SK-N-SH (cell line): ENCODE measurements at regions not wholly inside any gene's neighbourhood (a gene's known extent, or its start where the extent isn't known, plus 50 kb on each side); places are given as distances from the start of the nearest gene placed in this dataset.
A peak's percentile ranks its signal among the peaks of the same experiment; 100 is the strongest.

ENCODE experiments used
- CTCF ChIA-PET: fragments of 300-600, 350-600 bp; formaldehyde crosslinking; extraction: SDS; loops from one replicate; lab custom pipeline; 2021; lab: Yijun Ruan, JAX
- POLR2A ChIA-PET: fragments of 350-600 bp; sonication (Branson Sonifier 250); formaldehyde crosslinking; extraction: SDS; loops from one replicate; lab custom pipeline; 2020; ENCODE audit warnings: antibody characterized with exemption, inconsistent platforms; lab: Yijun Ruan, JAX
- DNase-seq: peaks from one replicate; pipeline ENCODE4 v3.0.0; 2012
- H2AFZ ChIP-seq: fragments of 200-600 bp; sonication (generic); 2 replicates; pipeline ENCODE4 v1.8.1; 2016; ENCODE audit warnings: antibody characterized with exemption, mild to moderate bottlenecking, low read depth
- H3F3A ChIP-seq: fragments of 200-600 bp; sonication (generic); replicated peaks from 2 replicates; pipeline ENCODE3; 2016; ENCODE audit warnings: antibody characterized with exemption, mild to moderate bottlenecking; ENCODE audit not compliant: insufficient read depth
- H3K27ac ChIP-seq, 2 experiments: fragments of 200-500 bp in 1 of 2; fragments of 200-600 bp in 1 of 2; sonication (Bioruptor generic) in 1 of 2; sonication (generic), shearing (Covaris generic) in 1 of 2; 2 replicates each; pipeline versions ENCODE4 v1.5.1 to v1.6.1; 2014 to 2016; ENCODE audit warnings: low read depth in 2 of 2, inconsistent platforms in 1 of 2, low read length in 1 of 2, mild to moderate bottlenecking in 1 of 2, mixed read lengths in 1 of 2
- H3K27me3 ChIP-seq: fragments of 200-600 bp; sonication (generic), shearing (Covaris generic); 2 replicates; pipeline ENCODE4 v1.6.1; 2016; ENCODE audit warnings: mixed run types; ENCODE audit not compliant: insufficient read depth
- H3K36me3 ChIP-seq, 2 experiments: fragments of 200-500 bp in 1 of 2; fragments of 200-600 bp in 1 of 2; sonication (Bioruptor generic) in 1 of 2; sonication (generic) in 1 of 2; replicated peaks in 1 of 2; 2 replicates each; pipeline versions ENCODE3 to v1.5.1; 2014 to 2016; ENCODE audit warnings: low read length in 1 of 2, mild to moderate bottlenecking in 1 of 2; ENCODE audit not compliant: insufficient read depth in 2 of 2, control insufficient read depth in 1 of 2
- H3K4me1 ChIP-seq, 2 experiments: fragments of 200-500 bp in 1 of 2; fragments of 200-600 bp in 1 of 2; sonication (Bioruptor generic) in 1 of 2; sonication (generic), shearing (Covaris generic) in 1 of 2; 2 replicates each; pipeline versions ENCODE4 v1.5.1 to v1.6.1; 2014 to 2016; ENCODE audit warnings: low read depth in 1 of 2, low read length in 1 of 2, mixed run types in 1 of 2; ENCODE audit not compliant: insufficient read depth in 2 of 2, control insufficient read depth in 1 of 2
- H3K4me2 ChIP-seq: fragments of 200-600 bp; sonication (generic), shearing (Covaris generic); 2 replicates; pipeline ENCODE4 v1.6.1; 2017; ENCODE audit warnings: mixed run types
- H3K4me3 ChIP-seq, 2 experiments: fragments of 200-500 bp in 1 of 2; fragments of 200-600 bp in 1 of 2; sonication (Bioruptor generic) in 1 of 2; sonication (generic), shearing (Covaris generic) in 1 of 2; 2 replicates each; pipeline versions ENCODE4 v1.5.1 to v1.8.1; 2014 to 2016; ENCODE audit warnings: low read depth in 2 of 2, inconsistent platforms in 1 of 2, low read length in 1 of 2, mild to moderate bottlenecking in 1 of 2, mixed read lengths in 1 of 2, moderate library complexity in 1 of 2
- H3K79me2 ChIP-seq: fragments of 200-600 bp; sonication (generic); 2 replicates; pipeline ENCODE4 v1.8.1; 2017; ENCODE audit warnings: mild to moderate bottlenecking; ENCODE audit not compliant: insufficient read depth
- H3K9ac ChIP-seq: fragments of 200-600 bp; sonication (generic); 2 replicates; pipeline ENCODE4 v1.6.1; 2017; ENCODE audit warnings: mixed run types
- H3K9me2 ChIP-seq: fragments of 200-600 bp; sonication (generic); 2 replicates; pipeline ENCODE4 v1.6.1; 2017; ENCODE audit warnings: mixed run types
- H3K9me3 ChIP-seq: fragments of 200-600 bp; sonication (generic); 2 replicates; pipeline ENCODE4 v1.6.1; 2017; ENCODE audit warnings: mixed run types, mild to moderate bottlenecking, moderate library complexity
- H4K20me1 ChIP-seq: fragments of 200-600 bp; sonication (generic); 2 replicates; pipeline ENCODE4 v1.6.1; 2017; ENCODE audit warnings: mild to moderate bottlenecking, mixed run types; ENCODE audit not compliant: insufficient read depth
- CHD2 ChIP-seq: fragments of 150-350 bp; IDR thresholded peaks from 2 replicates; pipeline ENCODE4 v1.6.1; 2018; ENCODE audit warnings: low read length; ENCODE audit not compliant: partially characterized antibody
- ELF1 ChIP-seq: IDR thresholded peaks from 2 replicates; pipeline ENCODE4 v1.4.0; 2012
- EP300 ChIP-seq, 2 experiments: IDR thresholded peaks; 2 replicates each; pipeline versions ENCODE4 v1.4.0 to v1.6.1; 2012; ENCODE audit warnings: borderline replicate concordance in 1 of 2, low read depth in 1 of 2, low read length in 1 of 2
- EZH2phosphoT487 ChIP-seq: fragments of 200-600 bp; sonication (generic); IDR thresholded peaks from 2 replicates; pipeline ENCODE4 v1.6.1; 2017; ENCODE audit warnings: low read depth, mixed run types, mild to moderate bottlenecking, antibody characterized with exemption, moderate library complexity, borderline replicate concordance
- FOSL2 ChIP-seq: IDR thresholded peaks from 2 replicates; pipeline ENCODE4 v1.4.0; 2012; ENCODE audit warnings: low read depth, mild to moderate bottlenecking, moderate library complexity, borderline replicate concordance
- FOXJ3 ChIP-seq: sonication (generic); formaldehyde crosslinking; IDR thresholded peaks from 2 replicates; pipeline ENCODE4 v1.5.1; 2020; ENCODE audit warnings: mild to moderate bottlenecking, missing genetic modification reagents
- FOXM1 ChIP-seq: IDR thresholded peaks from 2 replicates; pipeline ENCODE4 v1.4.0; 2012; ENCODE audit warnings: low read depth, mild to moderate bottlenecking
- JUND ChIP-seq: IDR thresholded peaks from 2 replicates; pipeline ENCODE4 v1.4.0; 2012
- MEF2A ChIP-seq: IDR thresholded peaks from 2 replicates; pipeline ENCODE4 v1.4.0; 2012; ENCODE audit warnings: low read depth, borderline replicate concordance
- MXI1 ChIP-seq: IDR thresholded peaks from 2 replicates; pipeline ENCODE4 v1.6.1; 2012; ENCODE audit warnings: mild to moderate bottlenecking, low read depth, low read length, improper control_type of control experiment
- NFIC ChIP-seq: IDR thresholded peaks from 2 replicates; pipeline ENCODE4 v1.4.0; 2012; ENCODE audit warnings: borderline replicate concordance
- NRF1 ChIP-seq: IDR thresholded peaks from 2 replicates; pipeline ENCODE4 v1.6.1; 2012; ENCODE audit warnings: low read depth, mild to moderate bottlenecking, low read length
- PBX3 ChIP-seq: IDR thresholded peaks from 2 replicates; pipeline ENCODE4; 2012
- RAD21 ChIP-seq: IDR thresholded peaks from 2 replicates; pipeline ENCODE4 v1.6.1; 2012; ENCODE audit warnings: mild to moderate bottlenecking, low read length
- SIN3A ChIP-seq: IDR thresholded peaks from 2 replicates; pipeline ENCODE4 v1.6.1; 2012; ENCODE audit warnings: low read depth, mild to moderate bottlenecking, low read length, moderate library complexity, borderline replicate concordance
- SMC3 ChIP-seq: IDR thresholded peaks from 2 replicates; pipeline ENCODE4 v1.6.1; 2012; ENCODE audit warnings: low read depth, low read length, improper control_type of control experiment
- TAF1 ChIP-seq: IDR thresholded peaks from 2 replicates; pipeline ENCODE4 v1.6.1; 2012; ENCODE audit warnings: low read depth, mild to moderate bottlenecking, low read length, moderate library complexity, borderline replicate concordance
- TCF12 ChIP-seq: IDR thresholded peaks from 2 replicates; pipeline ENCODE4 v1.4.0; 2012
- TEAD4 ChIP-seq: IDR thresholded peaks from 2 replicates; pipeline ENCODE4 v1.4.0; 2012; ENCODE audit warnings: mild to moderate bottlenecking, borderline replicate concordance; ENCODE audit not compliant: insufficient read depth
- USF2 ChIP-seq: fragments of 150-350 bp; IDR thresholded peaks from 2 replicates; pipeline ENCODE4 v1.6.1; 2017; ENCODE audit warnings: antibody characterized with exemption, low read length, low read depth, borderline replicate concordance
- YY1 ChIP-seq: IDR thresholded peaks from 2 replicates; pipeline ENCODE4 v1.4.0; 2012; ENCODE audit warnings: low read depth, mild to moderate bottlenecking
- ZBTB33 ChIP-seq: IDR thresholded peaks from 2 replicates; pipeline ENCODE4 v1.4.0; 2012; ENCODE audit warnings: low read depth, borderline replicate concordance
- WGBS: methylation state at CpG from one replicate; pipeline ENCODE4 v1.1.6; 2017; ENCODE audit warnings: low lambda C conversion rate; 5-methylcytosine and 5-hydroxymethylcytosine counted together

GRCh38 chr7:119713606-119714005, 559.4 kb upstream of the KCND2 start:
- H3K4me3 ChIP-seq = no peak overlapping the region
- POLR2A ChIA-PET = no interaction called here
- H3K9me2 ChIP-seq = peaks cover 5% of the 10 kb centered on the region; the same call in 1 of the 2 replicates
- H3K4me2 ChIP-seq = no peak overlapping the region
- TF ChIP-seq TAF1 (no peak), EZH2phosphoT487 (no peak), FOXJ3 (CRISPR knock-in tag) (no peak), SMC3 (no peak), NFIC (no peak), JUND (no peak), SIN3A (no peak), MXI1 (no peak)
- no peak overlapping the region for H3K27ac ChIP-seq
- peak overlapping the region; percentile 24; the same call in 1 of the 2 replicates for H2AFZ ChIP-seq
- no peaks in the 10 kb centered on the region for H3K27me3 ChIP-seq
- DNase-seq = no peak
- H3K4me1 ChIP-seq = no peaks in the 10 kb centered on the region; a peak in 1 of 4 replicates
- no peaks in the 10 kb centered on the region for H4K20me1 ChIP-seq
- no peaks in the 10 kb centered on the region for H3K36me3 ChIP-seq
- H3K9me3 ChIP-seq = peaks cover 5% of the 10 kb centered on the region; the same call in 1 of the 2 replicates
- CTCF ChIA-PET = no interaction called here
- H3K9ac ChIP-seq = no peak overlapping the region
- 41% methylated on average over 7 of the region's 7 CpGs for WGBS
- no peaks in the 10 kb centered on the region for H3F3A ChIP-seq
- no peaks in the 10 kb centered on the region for H3K79me2 ChIP-seq

DNA sequence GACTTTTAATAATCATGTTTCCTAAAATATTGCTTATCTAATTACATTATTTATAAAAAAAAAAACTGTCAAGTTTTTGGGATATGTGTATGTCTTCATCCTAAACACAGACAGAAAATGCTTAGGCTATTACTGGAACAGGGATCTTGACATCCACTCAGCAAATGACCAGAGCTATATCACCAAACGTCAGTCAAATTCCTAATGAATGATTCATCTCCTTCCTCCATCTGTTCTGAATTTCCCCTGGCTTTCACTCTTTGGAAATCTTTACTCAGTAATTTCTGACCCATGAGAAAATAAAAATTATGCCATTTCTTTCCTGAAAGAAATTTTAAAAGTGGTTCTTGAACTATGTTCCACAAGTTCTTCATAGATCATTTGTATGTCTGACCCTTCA, 552.4 kb upstream of the KCND2 start:
- no peak overlapping the region for H3K4me3 ChIP-seq
- H4K20me1 ChIP-seq = no peaks in the 10 kb centered on the region
- ChIA-PET CTCF (no interaction called here), POLR2A (no interaction called here)
- no peaks in the 10 kb centered on the region for H3K79me2 ChIP-seq
- no peaks in the 10 kb centered on the region; the same call in 1 of the 2 replicates for H3K9me2 ChIP-seq
- H3K27me3 ChIP-seq = no peaks in the 10 kb centered on the region
- H3K9me3 ChIP-seq = no peaks in the 10 kb centered on the region
- no peak for DNase-seq
- H3K4me2 ChIP-seq = no peak overlapping the region
- peaks cover 7% of the 10 kb centered on the region for H3F3A ChIP-seq
- 0% methylated on average over 1 of the region's 1 CpG for WGBS
- H3K36me3 ChIP-seq = no peaks in the 10 kb centered on the region
- no peak overlapping the region; the same call in 1 of the 2 replicates for H3K9ac ChIP-seq
- peak overlapping the region; percentile 64 to 75; a peak in 3 of 4 replicates for H3K27ac ChIP-seq
- peak overlapping the region; percentile 58 for H2AFZ ChIP-seq
- H3K4me1 ChIP-seq = peaks cover 0 to 2% of the 10 kb centered on the region in 2 experiments; a peak in 2 of 4 replicates
- no peak for TF ChIP-seq USF2
- TF ChIP-seq EP300 (IDR thresholded peaks at IDR 0.05; ENCODE audit: borderline replicate concordance in 1 of 2, low read depth in 1 of 2, low read length in 1 of 2) = peak; percentile 68 to 80; a peak in 3 of 4 replicates
- TF ChIP-seq YY1 = no peak
- no peak for TF ChIP-seq CHD2
- peak; percentile 95 for TF ChIP-seq PBX3
- TF ChIP-seq TCF12 = peak; percentile 96
- no peak for TF ChIP-seq EZH2phosphoT487
- no peak for TF ChIP-seq RAD21
- peak; percentile 81 for TF ChIP-seq FOSL2
- TF ChIP-seq TAF1 = no peak
- 0 out of 2 replicates have a peak, but pooled peaks have one; percentile 8 for TF ChIP-seq MEF2A
- TF ChIP-seq FOXJ3 (CRISPR knock-in tag) = no peak
- TF ChIP-seq FOXM1 = 0 out of 2 replicates have a peak, but pooled peaks have one; percentile 38
- no peak for TF ChIP-seq ELF1
- TF ChIP-seq NRF1 = no peak
- peak; percentile 65; the same call in 1 of the 2 replicates for TF ChIP-seq TEAD4
- TF ChIP-seq ZBTB33 = no peak
